ENCODE measurements at regions not wholly inside any gene's neighbourhood (a gene's known extent, or its start where the extent isn't known, plus 50 kb on each side); places are given as distances from the start of the nearest gene placed in this dataset.

GRCh38 chr12:105561546-105562198, 231.2 kb downstream of the C12orf75 start:
- TF ChIP-seq, protein P1, sequence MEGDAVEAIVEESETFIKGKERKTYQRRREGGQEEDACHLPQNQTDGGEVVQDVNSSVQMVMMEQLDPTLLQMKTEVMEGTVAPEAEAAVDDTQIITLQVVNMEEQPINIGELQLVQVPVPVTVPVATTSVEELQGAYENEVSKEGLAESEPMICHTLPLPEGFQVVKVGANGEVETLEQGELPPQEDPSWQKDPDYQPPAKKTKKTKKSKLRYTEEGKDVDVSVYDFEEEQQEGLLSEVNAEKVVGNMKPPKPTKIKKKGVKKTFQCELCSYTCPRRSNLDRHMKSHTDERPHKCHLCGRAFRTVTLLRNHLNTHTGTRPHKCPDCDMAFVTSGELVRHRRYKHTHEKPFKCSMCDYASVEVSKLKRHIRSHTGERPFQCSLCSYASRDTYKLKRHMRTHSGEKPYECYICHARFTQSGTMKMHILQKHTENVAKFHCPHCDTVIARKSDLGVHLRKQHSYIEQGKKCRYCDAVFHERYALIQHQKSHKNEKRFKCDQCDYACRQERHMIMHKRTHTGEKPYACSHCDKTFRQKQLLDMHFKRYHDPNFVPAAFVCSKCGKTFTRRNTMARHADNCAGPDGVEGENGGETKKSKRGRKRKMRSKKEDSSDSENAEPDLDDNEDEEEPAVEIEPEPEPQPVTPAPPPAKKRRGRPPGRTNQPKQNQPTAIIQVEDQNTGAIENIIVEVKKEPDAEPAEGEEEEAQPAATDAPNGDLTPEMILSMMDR (conservative IDR thresholded peaks at IDR 0.05; ENCODE audit: low read depth, low read length): peak; percentile 22
- no peak for DNase-seq (ENCODE audit: low read depth)
- no peak overlapping the region for H3K4me3 ChIP-seq (ENCODE audit: low read depth, low read length)

- H3K4me3 ChIP-seq (ENCODE audit: low read depth, low read length): peak overlapping the region; percentile 24
- DNase-seq (ENCODE audit: low read depth): peak; percentile 51
- TF ChIP-seq, protein P1 (conservative IDR thresholded peaks at IDR 0.05; ENCODE audit: low read depth, low read length): no peak
Observed at GRCh38 chr12:105562199-105562971, 231.9 kb downstream of the C12orf75 start.

GRCh38 chr12:105567061-105567460, 236.6 kb downstream of the C12orf75 start:
- H3K4me3 ChIP-seq (ENCODE audit: low read depth, low read length): no peak overlapping the region
- TF ChIP-seq, protein P1 (conservative IDR thresholded peaks at IDR 0.05; ENCODE audit: low read depth, low read length): no peak
- DNase-seq (ENCODE audit: low read depth): no peak

DNA sequence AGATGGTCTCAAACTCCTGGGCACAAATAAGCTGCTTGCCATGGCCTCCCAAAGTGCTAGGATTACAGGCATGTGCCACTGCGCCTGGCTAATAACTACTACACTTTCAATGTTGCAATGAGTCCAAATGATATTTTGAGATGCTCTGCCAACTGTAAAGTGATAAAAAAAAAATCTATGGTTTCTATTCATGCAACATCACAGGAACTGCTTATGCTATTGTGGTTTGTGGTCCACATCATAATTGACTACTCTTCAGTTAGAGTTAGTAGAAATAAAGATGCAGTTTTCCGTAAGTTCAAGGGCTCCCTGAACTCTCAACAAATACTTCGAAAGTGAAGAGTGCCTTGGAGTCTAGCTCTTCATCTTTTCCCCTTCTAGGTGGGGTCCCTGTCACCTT, 239.4 kb downstream of the C12orf75 start:
- no peak for DNase-seq (ENCODE audit: low read depth)
- TF ChIP-seq, protein P1 (conservative IDR thresholded peaks at IDR 0.05; ENCODE audit: low read depth, low read length): no peak
- no peak overlapping the region for H3K4me3 ChIP-seq (ENCODE audit: low read depth, low read length)

GRCh38 chr12:105570944-105571343, 240.5 kb downstream of the C12orf75 start:
- H3K4me3 ChIP-seq (ENCODE audit: low read depth, low read length): no peak overlapping the region
- TF ChIP-seq, protein P1 (conservative IDR thresholded peaks at IDR 0.05; ENCODE audit: low read depth, low read length): no peak
- no peak for DNase-seq (ENCODE audit: low read depth)

DNA sequence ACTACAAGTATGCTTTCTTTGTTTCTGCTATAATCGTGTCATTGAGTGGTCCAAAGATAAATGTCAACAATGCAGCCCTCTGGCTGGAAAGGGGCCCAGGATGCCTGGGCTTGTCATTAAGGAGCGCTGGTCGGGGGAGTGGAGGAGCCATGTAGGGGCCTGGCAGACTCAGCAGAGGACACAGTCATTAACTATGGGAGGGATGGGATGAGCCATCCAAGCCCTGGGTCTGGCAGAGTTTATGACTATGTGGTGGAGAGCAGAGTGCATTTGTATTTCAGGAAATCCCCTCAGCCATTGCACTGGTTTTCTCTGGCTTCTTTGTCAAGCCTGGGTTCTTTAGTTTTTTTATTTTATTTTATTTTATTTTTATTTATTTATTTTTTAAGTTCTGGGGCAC, 243.1 kb downstream of the C12orf75 start:
- TF ChIP-seq, protein P1 (conservative IDR thresholded peaks at IDR 0.05; ENCODE audit: low read depth, low read length): no peak
- H3K4me3 ChIP-seq (ENCODE audit: low read depth, low read length): no peak overlapping the region
- DNase-seq (ENCODE audit: low read depth): no peak
